Non-pigmented ciliary epithelial cell (primary cell): ENCODE measurements at regions not wholly inside any gene's neighbourhood (a gene's known extent, or its start where the extent isn't known, plus 50 kb on each side); places are given as distances from the start of the nearest gene placed in this dataset.

Source experiments
- DNase-seq: peaks from one replicate; pipeline ENCODE4 v3.0.0-alpha.2; 2010; ENCODE audit warnings: low read depth

DNA sequence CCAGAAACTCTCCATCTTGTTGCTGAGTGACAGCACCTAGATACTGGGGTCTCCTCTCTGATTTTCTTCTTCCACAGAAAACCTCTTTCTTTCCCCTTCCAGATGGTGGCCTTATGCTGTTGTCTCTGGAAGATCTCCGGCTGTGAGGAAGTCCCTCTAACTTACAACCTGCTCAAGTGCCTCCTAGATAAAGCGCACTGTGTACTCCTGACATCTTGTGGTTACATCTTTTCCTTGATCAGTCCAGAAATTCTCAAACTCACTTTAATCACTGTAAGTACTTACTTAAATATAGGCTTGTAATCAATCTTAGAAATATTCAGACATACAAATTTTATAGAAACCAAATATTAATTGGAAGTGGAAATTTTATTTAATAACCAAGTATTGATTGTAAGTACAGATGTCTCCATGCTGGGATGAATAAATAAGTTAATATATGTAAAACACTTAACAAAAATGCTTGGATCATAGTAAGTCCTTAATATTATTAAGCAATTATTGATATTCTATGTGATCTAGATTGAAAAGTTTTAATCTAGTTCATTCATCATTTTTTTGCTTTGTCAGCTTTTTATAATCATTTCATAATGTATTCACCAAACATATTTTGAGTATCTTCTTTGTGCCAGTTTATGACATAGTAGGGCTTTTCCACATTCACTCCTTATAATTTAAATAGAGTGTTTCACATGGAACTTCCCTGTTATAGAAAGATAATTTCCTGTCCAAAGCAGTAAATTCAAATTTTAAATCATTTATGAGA is 1381.4 kb upstream of the CDH6 start:
- no peak for DNase-seq

DNA sequence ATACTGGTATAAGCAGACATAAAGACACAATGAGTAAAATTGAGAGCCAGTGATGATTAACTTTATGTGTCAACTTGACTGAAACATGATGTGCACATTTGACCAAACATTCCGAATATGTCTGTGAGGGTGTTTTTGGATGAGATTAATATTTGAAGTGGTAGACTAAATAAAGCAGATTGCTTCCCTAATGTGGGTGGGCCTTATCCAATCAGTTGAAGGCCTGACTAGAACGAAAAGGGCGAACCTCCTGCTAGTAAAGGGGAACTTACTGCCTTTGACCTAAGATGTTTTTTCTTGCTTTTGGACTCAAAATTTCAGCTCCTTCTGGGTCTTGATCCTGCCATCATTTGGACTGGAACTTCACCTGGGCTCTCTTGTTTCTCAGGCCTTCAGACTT is 1387.7 kb upstream of the CDH6 start:
- no peak for DNase-seq

GRCh38 chr5:29800752-29801151 is 1392.7 kb upstream of the CDH6 start:
- no peak for DNase-seq

DNA sequence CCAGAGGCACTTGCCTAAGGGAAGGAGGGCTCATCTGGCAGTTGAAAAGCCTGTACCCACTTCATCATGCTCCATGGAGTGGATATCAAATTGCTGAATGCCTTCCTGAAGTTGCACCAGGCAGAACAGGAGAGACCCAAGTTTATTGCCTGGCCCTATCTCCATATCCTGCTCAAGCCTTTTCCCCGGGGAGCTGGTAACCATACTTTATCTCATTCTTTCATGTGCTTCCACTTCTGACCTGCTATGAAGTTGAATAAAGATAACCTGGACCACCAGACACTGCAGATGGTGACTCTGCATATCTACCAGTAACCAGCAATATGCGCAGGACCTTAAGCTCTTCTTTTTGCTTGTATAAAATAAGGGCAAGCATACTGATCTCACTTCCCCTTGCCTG is 1397.5 kb upstream of the CDH6 start:
- DNase-seq = no peak

- DNase-seq = no peak
Observed at GRCh38 chr5:29795096-29795652, 1398.3 kb upstream of the CDH6 start.

- no peak for DNase-seq
Observed at GRCh38 chr5:29794141-29794787, 1399.2 kb upstream of the CDH6 start.

DNA sequence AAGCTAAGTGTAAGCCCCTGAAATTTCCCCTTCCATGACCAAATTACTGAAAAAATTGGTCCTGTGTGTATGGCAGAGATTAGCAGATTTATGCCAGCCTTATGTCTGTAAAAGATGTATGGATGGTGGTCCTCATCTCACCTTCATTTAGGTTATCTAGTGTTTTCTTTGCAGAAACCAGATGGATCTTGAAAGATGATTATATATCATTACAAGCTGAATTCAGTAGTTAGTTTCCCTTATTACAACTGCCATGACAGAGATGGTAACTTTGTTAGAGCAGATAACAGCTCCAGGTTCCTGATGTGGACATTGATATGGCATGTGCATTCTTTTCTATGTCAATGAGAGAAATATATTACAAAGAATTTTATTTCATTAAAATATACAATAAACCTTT is 1403.2 kb upstream of the CDH6 start:
- no peak for DNase-seq

DNA sequence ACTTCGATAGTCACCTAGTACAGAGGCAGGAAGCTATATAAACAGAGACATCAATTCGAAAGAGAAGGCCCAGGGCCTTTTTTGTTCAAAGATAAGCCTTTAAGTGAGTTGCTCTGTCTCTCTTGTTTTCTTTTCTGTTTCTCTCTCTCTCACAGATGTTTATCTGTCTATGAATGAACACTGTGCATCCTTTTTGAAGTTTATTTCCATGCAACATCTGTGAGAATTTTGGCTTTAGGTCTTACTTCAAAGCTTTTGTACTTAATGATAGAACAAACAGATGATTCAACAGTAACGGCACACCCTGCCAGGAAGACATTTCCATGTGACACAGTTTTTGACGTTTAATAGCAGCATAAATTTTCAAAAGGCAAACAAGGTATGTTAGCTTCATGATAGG is 1413.1 kb upstream of the CDH6 start:
- DNase-seq = no peak

GRCh38 chr5:29779141-29779540 is 1414.3 kb upstream of the CDH6 start:
- no peak for DNase-seq

- DNase-seq = no peak
Observed at GRCh38 chr5:29777373-29777772, 1416.1 kb upstream of the CDH6 start.

DNA sequence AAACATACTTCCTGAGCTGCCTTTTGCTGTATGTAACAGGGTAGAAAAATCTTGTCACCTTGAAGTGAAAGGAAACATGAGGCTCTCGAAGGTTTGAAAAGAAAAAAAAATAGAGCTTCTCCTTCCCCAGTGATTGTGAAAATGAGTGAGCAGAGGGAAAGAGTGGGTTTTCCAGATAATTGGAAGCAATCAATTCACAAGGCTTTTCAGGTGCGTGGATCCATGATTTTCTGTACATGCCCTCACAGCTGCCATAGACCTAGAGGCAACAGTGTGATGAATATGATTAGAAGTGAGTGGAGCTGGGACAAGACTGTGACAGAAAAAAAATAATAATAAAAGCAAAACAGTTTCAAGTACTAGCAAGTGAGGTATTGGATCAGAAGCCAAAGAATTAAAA is 1422.5 kb upstream of the CDH6 start:
- DNase-seq = no peak

- no peak for DNase-seq
Observed at GRCh38 chr5:29769474-29769873, 1424.0 kb upstream of the CDH6 start.

GRCh38 chr5:29758986-29759421 is 1434.5 kb upstream of the CDH6 start:
- no peak for DNase-seq

GRCh38 chr5:29750453-29750852 is 1443.0 kb upstream of the CDH6 start:
- no peak for DNase-seq

DNA sequence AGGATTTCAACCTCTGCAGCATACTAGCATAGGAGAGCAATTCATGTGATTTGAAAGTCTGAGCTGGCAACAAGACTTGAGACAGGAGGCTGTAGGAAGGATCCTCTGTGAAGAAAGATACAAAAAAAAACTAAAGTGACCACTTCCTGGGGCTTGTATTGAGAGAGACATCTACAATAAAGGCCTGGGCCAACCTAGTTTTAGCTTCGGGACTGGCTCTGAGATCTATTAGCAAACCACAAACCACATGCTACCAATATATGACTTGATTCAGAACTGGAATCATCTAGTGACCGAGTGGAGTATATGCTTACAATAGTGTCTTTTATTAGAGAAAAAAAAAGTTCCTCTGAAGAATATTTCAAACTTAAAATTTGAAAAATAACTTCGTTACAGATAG is 1448.9 kb upstream of the CDH6 start:
- DNase-seq = no peak

DNA sequence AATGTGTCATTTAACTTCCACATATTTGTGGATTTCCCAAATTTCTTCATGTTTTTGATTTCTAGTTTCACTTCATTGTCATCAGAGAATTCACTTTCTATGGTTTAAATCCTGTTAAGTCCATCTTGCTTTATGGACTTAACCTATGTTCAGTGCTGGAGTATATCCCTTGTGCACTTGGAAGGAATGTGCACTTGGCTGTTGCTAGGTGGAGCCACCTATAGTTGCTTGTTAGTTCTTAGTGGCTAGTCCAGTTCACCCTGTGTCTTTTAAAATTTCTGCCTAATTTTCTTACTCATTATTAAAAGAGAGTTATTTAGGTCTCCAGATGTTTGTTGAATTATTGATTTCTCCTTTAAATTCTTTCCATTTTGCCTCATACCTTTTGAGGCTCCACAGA is 1472.5 kb upstream of the CDH6 start:
- DNase-seq = no peak

GRCh38 chr5:29719171-29719570 is 1474.3 kb upstream of the CDH6 start:
- DNase-seq = no peak

- no peak for DNase-seq
Observed at GRCh38 chr5:29715167-29715566, 1478.3 kb upstream of the CDH6 start.

DNA sequence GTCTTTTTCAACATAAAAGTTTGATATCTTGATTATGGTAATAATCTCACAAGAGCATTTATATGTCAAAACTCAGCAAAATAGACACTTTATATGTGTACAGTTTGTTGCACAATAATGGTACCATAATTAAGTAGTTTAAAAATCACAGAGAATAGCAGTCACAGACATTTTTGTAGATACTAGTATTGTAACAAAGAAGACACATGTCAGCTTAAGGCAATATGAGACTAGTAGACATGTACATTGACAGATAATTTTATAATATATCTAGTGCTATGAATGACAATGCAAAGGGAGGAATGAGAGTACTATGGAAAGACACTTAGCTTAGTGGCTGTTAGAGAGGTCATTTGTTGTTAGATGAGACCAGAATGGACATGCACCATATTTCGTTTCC is 1490.6 kb upstream of the CDH6 start:
- DNase-seq = no peak

GRCh38 chr5:29701600-29701999 is 1491.9 kb upstream of the CDH6 start:
- no peak for DNase-seq

DNA sequence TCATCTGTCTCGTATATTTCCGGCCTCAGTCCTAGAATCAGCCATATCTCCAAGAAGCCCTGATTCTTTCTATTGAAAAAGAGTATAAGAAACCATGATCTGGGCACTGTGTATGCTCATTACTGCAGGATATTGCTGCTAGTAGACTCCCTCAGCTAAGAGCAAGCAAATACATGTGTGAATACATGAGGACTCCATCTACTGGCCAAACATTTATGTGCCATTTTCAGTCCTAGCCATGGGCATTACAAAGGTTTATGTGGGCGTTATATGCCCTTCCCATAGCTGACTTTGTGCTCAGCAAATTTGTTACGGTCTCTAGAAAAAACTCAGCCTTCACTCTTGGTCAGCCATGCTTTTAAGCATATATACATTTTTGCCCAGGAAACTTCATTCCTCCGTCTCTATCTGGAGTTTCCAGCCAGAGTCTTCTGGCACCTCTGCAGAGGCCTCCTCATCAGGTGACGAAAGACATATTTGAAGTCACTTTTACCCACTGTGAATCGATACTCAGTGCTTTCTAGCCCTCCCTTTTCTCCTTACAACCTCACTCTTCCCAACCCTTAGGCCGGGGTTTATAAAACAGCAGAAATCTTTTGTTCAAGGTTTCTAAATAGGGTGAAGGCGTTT is 1495.6 kb upstream of the CDH6 start:
- DNase-seq = no peak

DNA sequence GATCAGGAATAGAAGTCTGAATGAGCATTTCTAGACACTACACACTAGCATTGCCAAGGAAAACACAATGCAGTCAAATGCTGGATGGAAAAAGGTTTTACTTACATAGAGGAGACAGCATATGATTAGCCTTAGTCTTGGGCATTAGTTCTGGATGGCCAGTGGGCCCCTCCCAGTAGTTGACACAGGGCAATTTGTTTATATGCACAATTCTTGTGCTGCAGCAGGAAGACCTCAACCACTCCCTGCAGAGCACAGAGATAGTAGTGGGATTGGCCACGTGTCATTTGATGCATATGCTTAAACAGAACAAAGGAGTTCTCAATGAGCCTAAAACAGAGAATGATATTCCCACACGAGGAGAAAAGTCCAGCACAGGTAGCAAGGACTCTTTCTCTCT is 1496.2 kb upstream of the CDH6 start:
- DNase-seq = no peak

DNA sequence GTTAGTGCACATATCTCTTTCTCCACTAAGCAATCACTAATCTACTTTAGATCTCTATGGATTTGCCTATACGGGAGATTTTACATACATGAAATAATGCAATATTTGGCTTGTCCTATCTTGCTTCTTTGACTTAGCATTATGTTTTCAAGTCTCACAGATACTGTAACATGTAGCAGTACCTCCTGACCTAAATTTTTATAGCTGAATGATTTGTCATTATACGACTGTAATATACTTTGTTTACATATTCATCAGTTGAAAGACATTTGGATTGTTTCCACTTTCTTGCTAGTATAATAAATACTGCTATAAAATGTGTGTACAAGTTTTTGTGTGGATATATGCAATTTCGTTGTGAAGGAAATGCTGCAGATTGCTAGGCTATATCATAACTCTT is 1520.8 kb upstream of the CDH6 start:
- no peak for DNase-seq
